A673 (cell line): ENCODE measurements at regions not wholly inside any gene's neighbourhood (a gene's known extent, or its start where the extent isn't known, plus 50 kb on each side); places are given as distances from the start of the nearest gene placed in this dataset.

Experiments
- BruUV-seq: library from RNA; stranded (reverse); fragments of 400-500 nt; replicated peaks from 2 replicates; lab custom pipeline; 2021; lab: Mats Ljungman, UMichigan
- CTCF ChIA-PET: fragments of 300-600 bp; sonication (Branson Sonifier 250); formaldehyde crosslinking; loops from one replicate; lab custom pipeline; 2022; ENCODE audit warnings: antibody characterized with exemption; lab: Charles Lee
- POLR2A ChIA-PET: fragments of 300-600 bp; sonication (Branson Sonifier 250); formaldehyde crosslinking; loops from one replicate; lab custom pipeline; 2022; ENCODE audit warnings: antibody characterized with exemption; ENCODE audit not compliant: low non-redundant PET; lab: Charles Lee
- DNase-seq: peaks from one replicate; pipeline ENCODE4 v3.0.0-alpha.2; 2015; ENCODE audit warnings: low spot score
- H3K27ac ChIP-seq: fragments of 200-600 bp; sonication (generic); 2 replicates; pipeline ENCODE4 v1.5.1; 2016; ENCODE audit warnings: mixed run types, low read depth, mild to moderate bottlenecking, mixed read lengths, antibody characterized with exemption, low read length; ENCODE audit not compliant: poor library complexity, severe bottlenecking
- H3K27me3 ChIP-seq: fragments of 200-600 bp; sonication (generic); replicated peaks from 2 replicates; pipeline ENCODE4 v1.6.1; 2017; ENCODE audit warnings: mixed run types, low read depth, mild to moderate bottlenecking, mixed read lengths, antibody characterized with exemption, low read length; ENCODE audit not compliant: insufficient read depth, poor library complexity
- H3K36me3 ChIP-seq: fragments of 200-600 bp; sonication (generic); 2 replicates; pipeline ENCODE4 v1.6.1; 2016; ENCODE audit warnings: mixed run types, mild to moderate bottlenecking, mixed read lengths, antibody characterized with exemption, low read length; ENCODE audit not compliant: insufficient read depth, poor library complexity, severe bottlenecking
- H3K4me1 ChIP-seq: fragments of 200-600 bp; sonication (generic); 2 replicates; pipeline ENCODE4 v1.6.1; 2017; ENCODE audit warnings: mixed run types, mild to moderate bottlenecking, mixed read lengths, antibody characterized with exemption, low read length; ENCODE audit not compliant: insufficient read depth, poor library complexity, severe bottlenecking
- H3K4me3 ChIP-seq: fragments of 200-600 bp; sonication (generic); 2 replicates; pipeline ENCODE4 v1.5.1; 2016; ENCODE audit warnings: low read depth, mixed run types, mild to moderate bottlenecking, mixed read lengths, low read length; ENCODE audit not compliant: poor library complexity, severe bottlenecking
- H3K9me3 ChIP-seq: fragments of 200-600 bp; sonication (generic); 2 replicates; pipeline ENCODE4 v1.6.1; 2016; ENCODE audit warnings: mixed run types, low read depth, mild to moderate bottlenecking, mixed read lengths, antibody characterized with exemption, low read length; ENCODE audit not compliant: poor library complexity, severe bottlenecking
- EZH2 ChIP-seq: fragments of 200-600 bp; sonication (generic); IDR thresholded peaks from 2 replicates; pipeline ENCODE4 v1.6.1; 2017; ENCODE audit warnings: borderline replicate concordance, low read depth, mild to moderate bottlenecking, mixed read lengths, antibody characterized with exemption, low read length; ENCODE audit not compliant: poor library complexity, severe bottlenecking
- intact Hi-C: fragments of 100-400 bp; cut with micrococcal nuclease; formaldehyde crosslinking; loops from one replicate; pipeline ENCODE4 v1.10.0; 2022; ENCODE audit not compliant: unreplicated experiment
- TF ChIP-seq, protein P1 (sequence below): fragments of 300-800, 200-600 bp; sonication (generic); conservative IDR thresholded peaks from 2 replicates; pipeline ENCODE4 v1.5.1; 2017; ENCODE audit warnings: low read depth, mild to moderate bottlenecking, antibody characterized with exemption, low read length, moderate library complexity, mixed read lengths

DNA sequence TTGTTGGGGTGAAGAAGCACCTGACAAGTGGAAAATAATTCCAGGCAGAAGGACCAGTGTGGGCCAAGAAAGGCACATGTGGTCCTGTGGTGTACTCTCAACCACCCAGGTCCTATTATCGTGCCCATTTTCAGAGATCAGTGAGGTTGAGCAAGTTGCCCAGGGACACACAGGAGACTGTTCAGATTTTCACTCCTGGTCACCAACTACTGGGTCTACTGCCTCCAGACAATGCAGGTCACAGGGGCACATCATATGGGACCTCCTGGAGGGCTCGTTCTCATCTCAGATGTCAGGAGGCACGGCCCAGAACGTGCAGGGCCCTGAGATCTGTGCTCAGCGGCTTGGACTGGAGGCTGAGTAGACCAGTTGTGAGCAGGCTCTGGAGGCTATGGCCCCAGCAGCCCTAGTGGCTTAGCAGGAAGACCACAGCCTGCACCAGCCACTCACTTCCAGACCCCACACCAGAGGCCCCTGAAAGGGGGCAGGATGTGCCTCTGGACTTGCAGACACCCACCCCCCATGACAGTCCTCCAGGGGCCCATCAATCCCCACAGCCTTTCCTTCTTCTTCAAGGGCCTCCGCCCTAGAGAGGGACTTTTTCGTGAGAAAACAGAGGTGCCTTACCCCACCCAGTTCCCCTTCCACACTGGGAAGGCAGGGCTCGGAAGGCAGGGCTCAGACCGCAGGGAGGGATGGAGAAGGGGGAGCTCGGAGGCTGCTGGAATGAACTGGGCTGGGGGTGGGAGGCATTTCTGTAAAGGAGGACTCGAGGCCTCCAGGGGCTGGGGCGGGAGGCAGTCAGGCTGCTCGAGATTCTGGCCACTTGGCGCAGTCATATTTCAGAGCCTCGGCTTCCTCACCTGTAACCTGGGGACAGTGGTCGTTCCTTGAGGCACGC lies 82.7 kb upstream of the NEURL1B start:
- ChIA-PET CTCF (no interaction called here), POLR2A (no interaction called here)
- TF ChIP-seq EZH2: no peak
- TF ChIP-seq, protein P1, sequence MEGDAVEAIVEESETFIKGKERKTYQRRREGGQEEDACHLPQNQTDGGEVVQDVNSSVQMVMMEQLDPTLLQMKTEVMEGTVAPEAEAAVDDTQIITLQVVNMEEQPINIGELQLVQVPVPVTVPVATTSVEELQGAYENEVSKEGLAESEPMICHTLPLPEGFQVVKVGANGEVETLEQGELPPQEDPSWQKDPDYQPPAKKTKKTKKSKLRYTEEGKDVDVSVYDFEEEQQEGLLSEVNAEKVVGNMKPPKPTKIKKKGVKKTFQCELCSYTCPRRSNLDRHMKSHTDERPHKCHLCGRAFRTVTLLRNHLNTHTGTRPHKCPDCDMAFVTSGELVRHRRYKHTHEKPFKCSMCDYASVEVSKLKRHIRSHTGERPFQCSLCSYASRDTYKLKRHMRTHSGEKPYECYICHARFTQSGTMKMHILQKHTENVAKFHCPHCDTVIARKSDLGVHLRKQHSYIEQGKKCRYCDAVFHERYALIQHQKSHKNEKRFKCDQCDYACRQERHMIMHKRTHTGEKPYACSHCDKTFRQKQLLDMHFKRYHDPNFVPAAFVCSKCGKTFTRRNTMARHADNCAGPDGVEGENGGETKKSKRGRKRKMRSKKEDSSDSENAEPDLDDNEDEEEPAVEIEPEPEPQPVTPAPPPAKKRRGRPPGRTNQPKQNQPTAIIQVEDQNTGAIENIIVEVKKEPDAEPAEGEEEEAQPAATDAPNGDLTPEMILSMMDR: no peak
- no TSS peak for BruUV-seq
- intact Hi-C loops: no loop called here
- H3K4me1 ChIP-seq: no peaks in the 10 kb centered on the region
- no peak overlapping the region for H3K27ac ChIP-seq
- no peaks in the 10 kb centered on the region for H3K27me3 ChIP-seq
- no peaks in the 10 kb centered on the region for H3K36me3 ChIP-seq
- no peak for DNase-seq
- H3K9me3 ChIP-seq: no peaks in the 10 kb centered on the region
- H3K4me3 ChIP-seq: no peak overlapping the region

DNA sequence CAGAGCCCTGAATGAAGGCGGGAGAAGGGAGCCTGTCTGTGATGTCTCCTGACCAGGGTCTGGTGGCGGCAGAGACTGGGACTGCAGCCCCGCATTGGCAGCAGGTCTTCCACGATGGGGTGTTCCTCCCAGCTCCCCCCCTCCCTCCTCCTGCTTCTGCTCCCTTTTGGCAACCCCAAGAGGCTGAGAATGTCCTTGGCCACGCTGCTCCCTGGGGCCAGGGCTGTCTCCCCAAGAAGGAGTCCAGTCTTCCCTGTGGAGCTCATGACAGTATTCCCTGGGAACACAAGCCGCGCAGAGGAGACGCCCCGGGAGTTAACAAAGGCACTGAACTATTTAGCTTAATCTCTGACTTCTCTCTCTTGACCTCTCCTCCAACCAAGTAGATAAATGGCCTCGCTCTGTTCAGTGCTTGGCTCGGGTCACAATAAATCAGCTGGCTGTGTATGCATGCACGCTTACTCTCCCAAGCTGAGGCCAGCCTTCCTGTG lies 84.0 kb upstream of the NEURL1B start:
- intact Hi-C loops: no loop called here
- Histone ChIP-seq H3K4me1 (no peaks in the 10 kb centered on the region), H3K9me3 (no peaks in the 10 kb centered on the region), H3K4me3 (no peak overlapping the region), H3K27me3 (no peaks in the 10 kb centered on the region), H3K36me3 (no peaks in the 10 kb centered on the region), H3K27ac (no peak overlapping the region)
- TF ChIP-seq EZH2: no peak
- TF ChIP-seq, protein P1: no peak
- CTCF ChIA-PET: no interaction called here
- POLR2A ChIA-PET: no interaction called here
- no TSS peak for BruUV-seq
- DNase-seq: no peak

DNA sequence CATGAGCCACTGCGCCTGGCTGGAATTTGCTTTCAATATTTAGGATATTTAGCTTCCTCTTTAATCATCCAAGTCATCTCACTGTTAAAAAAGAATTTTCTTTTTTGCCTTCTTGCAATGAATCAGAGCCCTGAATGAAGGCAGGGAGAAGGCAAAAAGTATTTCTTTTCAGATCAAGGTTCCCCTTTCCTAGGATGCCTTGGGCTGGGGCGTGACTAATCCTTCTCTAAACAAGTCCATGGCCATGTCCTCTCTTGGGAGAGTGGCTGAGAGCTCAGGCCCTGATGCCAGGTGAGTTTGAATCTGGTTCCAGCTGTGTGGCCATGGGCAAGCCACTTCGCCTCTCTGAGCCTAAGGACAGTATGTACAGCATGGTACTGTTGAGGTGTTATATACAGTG lies 84.8 kb upstream of the NEURL1B start:
- no peak for TF ChIP-seq EZH2
- TF ChIP-seq, protein P1: no peak
- BruUV-seq: no TSS peak
- DNase-seq: no peak
- Histone ChIP-seq H3K27me3 (no peaks in the 10 kb centered on the region), H3K27ac (no peak overlapping the region), H3K4me1 (no peaks in the 10 kb centered on the region), H3K4me3 (no peak overlapping the region), H3K36me3 (no peaks in the 10 kb centered on the region), H3K9me3 (no peaks in the 10 kb centered on the region)
- intact Hi-C loops: no loop called here
- CTCF ChIA-PET: no interaction called here
- POLR2A ChIA-PET: no interaction called here
